ENCODE measurements at regions not wholly inside any gene's neighbourhood (a gene's known extent, or its start where the extent isn't known, plus 50 kb on each side); places are given as distances from the start of the nearest gene placed in this dataset.

- TF ChIP-seq CTCF (IDR thresholded peaks at IDR 0.05 in 2 of 3, conservative IDR thresholded peaks at IDR 0.05 in 1 of 3; ENCODE audit: borderline replicate concordance in 1 of 3, insufficient read depth in 1 of 3, low read depth in 2 of 3, low read length in 2 of 3), result no peak
- no peak for TF ChIP-seq POLR2AphosphoS5 (IDR thresholded peaks at IDR 0.05; ENCODE audit: low read depth, low read length)
- TF ChIP-seq SIN3A (IDR thresholded peaks at IDR 0.05; ENCODE audit: low read depth), result no peak
- no peak for TF ChIP-seq EZH2phosphoT487 (IDR thresholded peaks at IDR 0.05; ENCODE audit: borderline replicate concordance)
- no peak for TF ChIP-seq EGR1 (IDR thresholded peaks at IDR 0.05; ENCODE audit: low read depth)
- no peak for TF ChIP-seq CEBPB (IDR thresholded peaks at IDR 0.05; ENCODE audit: low read depth)
- no peak for TF ChIP-seq YY1 (IDR thresholded peaks at IDR 0.05; ENCODE audit: extremely low read depth, insufficient replicate concordance, low read depth, low read length)
- no peak for TF ChIP-seq SP1 (IDR thresholded peaks at IDR 0.05; ENCODE audit: low read depth)
- no peak for TF ChIP-seq POLR2A (IDR thresholded peaks at IDR 0.05; ENCODE audit: borderline replicate concordance, extremely low read depth, insufficient read depth, insufficient read length)
- no peak for TF ChIP-seq EZH2 (IDR thresholded peaks at IDR 0.05)
- TF ChIP-seq JUND (IDR thresholded peaks at IDR 0.05), result no peak
- TF ChIP-seq, protein P1, sequence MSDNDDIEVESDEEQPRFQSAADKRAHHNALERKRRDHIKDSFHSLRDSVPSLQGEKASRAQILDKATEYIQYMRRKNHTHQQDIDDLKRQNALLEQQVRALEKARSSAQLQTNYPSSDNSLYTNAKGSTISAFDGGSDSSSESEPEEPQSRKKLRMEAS (IDR thresholded peaks at IDR 0.05), result no peak
- no peak for TF ChIP-seq SRF (IDR thresholded peaks at IDR 0.05; ENCODE audit: low read depth)
Measured at GRCh38 chr2:145680276-145680675, 1160.4 kb upstream of the ZEB2 start.
